GM23338 (cell line): ENCODE measurements at regions not wholly inside any gene's neighbourhood (a gene's known extent, or its start where the extent isn't known, plus 50 kb on each side); places are given as distances from the start of the nearest gene placed in this dataset.

ENCODE experiments used
- CREB1 ChIP-seq: fragments of 250-450 bp; sonication (Bioruptor Pico); IDR thresholded peaks from 2 replicates; pipeline ENCODE4 v1.5.0; 2020; ENCODE audit warnings: low read depth, mild to moderate bottlenecking, moderate library complexity
- CTCF ChIP-seq, 2 experiments: fragments of 200-600 bp in 1 of 2; sonication (generic) in 1 of 2; conservative IDR thresholded peaks; 2 replicates each; pipeline versions ENCODE4 v1.5.1 to v1.6.1; 2016 to 2017; ENCODE audit warnings: antibody characterized with exemption in 2 of 2, low read depth in 2 of 2, mild to moderate bottlenecking in 2 of 2, moderate library complexity in 1 of 2
- EZH2 ChIP-seq: fragments of 200-600 bp; sonication (generic); IDR thresholded peaks from one replicate; pipeline ENCODE4 v1.8.0; 2017; ENCODE audit warnings: antibody characterized with exemption, mild to moderate bottlenecking, low read depth; ENCODE audit not compliant: unreplicated experiment
- EZH2phosphoT487 ChIP-seq: fragments of 200-600 bp; sonication (generic); IDR thresholded peaks from one replicate; pipeline ENCODE4 v1.8.1; 2018; ENCODE audit warnings: antibody characterized with exemption; ENCODE audit not compliant: unreplicated experiment
- STAT1 ChIP-seq: IDR thresholded peaks from one replicate; pipeline ENCODE4 v1.6.1; 2016; ENCODE audit warnings: antibody characterized with exemption; ENCODE audit not compliant: unreplicated experiment
- ZNF114 ChIP-seq: fragments of 250-450 bp; sonication (Bioruptor Pico); IDR thresholded peaks from 2 replicates; pipeline ENCODE4 v1.5.0; 2020; ENCODE audit warnings: mild to moderate bottlenecking, moderate library complexity
- TF ChIP-seq, protein P1 (sequence below): fragments of 250-450 bp; sonication (Bioruptor Pico); IDR thresholded peaks from 2 replicates; pipeline ENCODE4 v1.5.0; 2020; ENCODE audit warnings: mild to moderate bottlenecking, moderate library complexity
- TF ChIP-seq, protein P2 (sequence below): IDR thresholded peaks from one replicate; pipeline ENCODE4 v1.6.1; 2018; ENCODE audit warnings: antibody characterized with exemption; ENCODE audit not compliant: unreplicated experiment
- TF ChIP-seq, protein P3 (sequence below): IDR thresholded peaks from 2 replicates; pipeline ENCODE4 v1.6.1; 2016; ENCODE audit warnings: antibody characterized with exemption

DNA sequence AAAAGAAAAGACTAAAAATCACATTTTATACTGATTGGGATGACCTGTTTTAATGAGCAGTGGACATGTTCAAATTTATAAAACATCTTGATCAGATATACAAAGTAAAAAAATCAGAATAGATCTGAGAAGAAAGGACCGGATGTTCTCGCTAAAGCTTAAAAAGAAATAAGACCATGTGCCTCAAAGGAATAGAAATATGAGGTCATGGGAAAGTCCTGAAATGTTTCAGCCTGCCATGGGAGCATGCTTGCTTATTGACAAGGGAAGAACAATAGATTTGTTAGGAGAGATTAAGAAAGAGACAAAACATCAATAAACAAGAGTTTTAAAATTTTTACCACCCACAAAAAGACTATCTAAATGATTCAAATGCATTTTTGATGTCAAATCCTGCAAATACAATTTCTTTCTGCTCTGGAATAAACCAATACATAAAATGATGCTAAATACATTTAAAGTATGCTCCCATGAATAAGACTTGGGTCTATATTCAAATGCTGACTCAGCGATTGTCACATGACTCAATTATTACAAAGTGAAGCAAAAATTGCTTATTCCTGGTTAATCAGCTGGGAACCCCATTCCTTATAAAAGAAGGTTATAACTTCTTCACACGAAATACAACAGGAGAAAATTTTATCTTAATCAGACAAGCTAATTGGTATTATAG, 633.9 kb upstream of the PKDCC start (continued):
- TF ChIP-seq, protein P1, sequence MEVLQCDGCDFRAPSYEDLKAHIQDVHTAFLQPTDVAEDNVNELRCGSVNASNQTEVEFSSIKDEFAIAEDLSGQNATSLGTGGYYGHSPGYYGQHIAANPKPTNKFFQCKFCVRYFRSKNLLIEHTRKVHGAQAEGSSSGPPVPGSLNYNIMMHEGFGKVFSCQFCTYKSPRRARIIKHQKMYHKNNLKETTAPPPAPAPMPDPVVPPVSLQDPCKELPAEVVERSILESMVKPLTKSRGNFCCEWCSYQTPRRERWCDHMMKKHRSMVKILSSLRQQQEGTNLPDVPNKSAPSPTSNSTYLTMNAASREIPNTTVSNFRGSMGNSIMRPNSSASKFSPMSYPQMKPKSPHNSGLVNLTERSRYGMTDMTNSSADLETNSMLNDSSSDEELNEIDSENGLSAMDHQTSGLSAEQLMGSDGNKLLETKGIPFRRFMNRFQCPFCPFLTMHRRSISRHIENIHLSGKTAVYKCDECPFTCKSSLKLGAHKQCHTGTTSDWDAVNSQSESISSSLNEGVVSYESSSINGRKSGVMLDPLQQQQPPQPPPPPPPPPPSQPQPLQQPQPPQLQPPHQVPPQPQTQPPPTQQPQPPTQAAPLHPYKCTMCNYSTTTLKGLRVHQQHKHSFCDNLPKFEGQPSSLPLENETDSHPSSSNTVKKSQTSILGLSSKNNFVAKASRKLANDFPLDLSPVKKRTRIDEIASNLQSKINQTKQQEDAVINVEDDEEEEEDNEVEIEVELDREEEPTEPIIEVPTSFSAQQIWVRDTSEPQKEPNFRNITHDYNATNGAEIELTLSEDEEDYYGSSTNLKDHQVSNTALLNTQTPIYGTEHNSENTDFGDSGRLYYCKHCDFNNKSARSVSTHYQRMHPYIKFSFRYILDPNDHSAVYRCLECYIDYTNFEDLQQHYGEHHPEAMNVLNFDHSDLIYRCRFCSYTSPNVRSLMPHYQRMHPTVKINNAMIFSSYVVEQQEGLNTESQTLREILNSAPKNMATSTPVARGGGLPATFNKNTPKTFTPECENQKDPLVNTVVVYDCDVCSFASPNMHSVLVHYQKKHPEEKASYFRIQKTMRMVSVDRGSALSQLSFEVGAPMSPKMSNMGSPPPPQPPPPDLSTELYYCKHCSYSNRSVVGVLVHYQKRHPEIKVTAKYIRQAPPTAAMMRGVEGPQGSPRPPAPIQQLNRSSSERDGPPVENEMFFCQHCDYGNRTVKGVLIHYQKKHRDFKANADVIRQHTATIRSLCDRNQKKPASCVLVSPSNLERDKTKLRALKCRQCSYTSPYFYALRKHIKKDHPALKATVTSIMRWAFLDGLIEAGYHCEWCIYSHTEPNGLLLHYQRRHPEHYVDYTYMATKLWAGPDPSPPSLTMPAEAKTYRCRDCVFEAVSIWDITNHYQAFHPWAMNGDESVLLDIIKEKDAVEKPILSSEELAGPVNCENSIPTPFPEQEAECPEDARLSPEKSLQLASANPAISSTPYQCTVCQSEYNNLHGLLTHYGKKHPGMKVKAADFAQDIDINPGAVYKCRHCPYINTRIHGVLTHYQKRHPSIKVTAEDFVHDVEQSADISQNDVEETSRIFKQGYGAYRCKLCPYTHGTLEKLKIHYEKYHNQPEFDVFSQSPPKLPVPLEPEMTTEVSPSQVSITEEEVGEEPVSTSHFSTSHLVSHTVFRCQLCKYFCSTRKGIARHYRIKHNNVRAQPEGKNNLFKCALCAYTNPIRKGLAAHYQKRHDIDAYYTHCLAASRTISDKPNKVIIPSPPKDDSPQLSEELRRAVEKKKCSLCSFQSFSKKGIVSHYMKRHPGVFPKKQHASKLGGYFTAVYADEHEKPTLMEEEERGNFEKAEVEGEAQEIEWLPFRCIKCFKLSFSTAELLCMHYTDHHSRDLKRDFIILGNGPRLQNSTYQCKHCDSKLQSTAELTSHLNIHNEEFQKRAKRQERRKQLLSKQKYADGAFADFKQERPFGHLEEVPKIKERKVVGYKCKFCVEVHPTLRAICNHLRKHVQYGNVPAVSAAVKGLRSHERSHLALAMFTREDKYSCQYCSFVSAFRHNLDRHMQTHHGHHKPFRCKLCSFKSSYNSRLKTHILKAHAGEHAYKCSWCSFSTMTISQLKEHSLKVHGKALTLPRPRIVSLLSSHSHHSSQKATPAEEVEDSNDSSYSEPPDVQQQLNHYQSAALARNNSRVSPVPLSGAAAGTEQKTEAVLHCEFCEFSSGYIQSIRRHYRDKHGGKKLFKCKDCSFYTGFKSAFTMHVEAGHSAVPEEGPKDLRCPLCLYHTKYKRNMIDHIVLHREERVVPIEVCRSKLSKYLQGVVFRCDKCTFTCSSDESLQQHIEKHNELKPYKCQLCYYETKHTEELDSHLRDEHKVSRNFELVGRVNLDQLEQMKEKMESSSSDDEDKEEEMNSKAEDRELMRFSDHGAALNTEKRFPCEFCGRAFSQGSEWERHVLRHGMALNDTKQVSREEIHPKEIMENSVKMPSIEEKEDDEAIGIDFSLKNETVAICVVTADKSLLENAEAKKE (CRISPR knock-in tag) = no peak
- TF ChIP-seq EZH2phosphoT487 (no peak), STAT1 (no peak), CTCF (conservative IDR thresholded peaks at IDR 0.05; ENCODE audit: low read depth in 2 of 2) (no peak), EZH2 (no peak), ZNF114 (CRISPR knock-in tag) (no peak), CREB1 (CRISPR knock-in tag) (no peak)
- TF ChIP-seq, protein P2, sequence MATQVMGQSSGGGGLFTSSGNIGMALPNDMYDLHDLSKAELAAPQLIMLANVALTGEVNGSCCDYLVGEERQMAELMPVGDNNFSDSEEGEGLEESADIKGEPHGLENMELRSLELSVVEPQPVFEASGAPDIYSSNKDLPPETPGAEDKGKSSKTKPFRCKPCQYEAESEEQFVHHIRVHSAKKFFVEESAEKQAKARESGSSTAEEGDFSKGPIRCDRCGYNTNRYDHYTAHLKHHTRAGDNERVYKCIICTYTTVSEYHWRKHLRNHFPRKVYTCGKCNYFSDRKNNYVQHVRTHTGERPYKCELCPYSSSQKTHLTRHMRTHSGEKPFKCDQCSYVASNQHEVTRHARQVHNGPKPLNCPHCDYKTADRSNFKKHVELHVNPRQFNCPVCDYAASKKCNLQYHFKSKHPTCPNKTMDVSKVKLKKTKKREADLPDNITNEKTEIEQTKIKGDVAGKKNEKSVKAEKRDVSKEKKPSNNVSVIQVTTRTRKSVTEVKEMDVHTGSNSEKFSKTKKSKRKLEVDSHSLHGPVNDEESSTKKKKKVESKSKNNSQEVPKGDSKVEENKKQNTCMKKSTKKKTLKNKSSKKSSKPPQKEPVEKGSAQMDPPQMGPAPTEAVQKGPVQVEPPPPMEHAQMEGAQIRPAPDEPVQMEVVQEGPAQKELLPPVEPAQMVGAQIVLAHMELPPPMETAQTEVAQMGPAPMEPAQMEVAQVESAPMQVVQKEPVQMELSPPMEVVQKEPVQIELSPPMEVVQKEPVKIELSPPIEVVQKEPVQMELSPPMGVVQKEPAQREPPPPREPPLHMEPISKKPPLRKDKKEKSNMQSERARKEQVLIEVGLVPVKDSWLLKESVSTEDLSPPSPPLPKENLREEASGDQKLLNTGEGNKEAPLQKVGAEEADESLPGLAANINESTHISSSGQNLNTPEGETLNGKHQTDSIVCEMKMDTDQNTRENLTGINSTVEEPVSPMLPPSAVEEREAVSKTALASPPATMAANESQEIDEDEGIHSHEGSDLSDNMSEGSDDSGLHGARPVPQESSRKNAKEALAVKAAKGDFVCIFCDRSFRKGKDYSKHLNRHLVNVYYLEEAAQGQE = no peak
- TF ChIP-seq, protein P3, sequence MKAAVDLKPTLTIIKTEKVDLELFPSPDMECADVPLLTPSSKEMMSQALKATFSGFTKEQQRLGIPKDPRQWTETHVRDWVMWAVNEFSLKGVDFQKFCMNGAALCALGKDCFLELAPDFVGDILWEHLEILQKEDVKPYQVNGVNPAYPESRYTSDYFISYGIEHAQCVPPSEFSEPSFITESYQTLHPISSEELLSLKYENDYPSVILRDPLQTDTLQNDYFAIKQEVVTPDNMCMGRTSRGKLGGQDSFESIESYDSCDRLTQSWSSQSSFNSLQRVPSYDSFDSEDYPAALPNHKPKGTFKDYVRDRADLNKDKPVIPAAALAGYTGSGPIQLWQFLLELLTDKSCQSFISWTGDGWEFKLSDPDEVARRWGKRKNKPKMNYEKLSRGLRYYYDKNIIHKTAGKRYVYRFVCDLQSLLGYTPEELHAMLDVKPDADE = no peak
